HFFc6 (cell line): ENCODE measurements at regions not wholly inside any gene's neighbourhood (a gene's known extent, or its start where the extent isn't known, plus 50 kb on each side); places are given as distances from the start of the nearest gene placed in this dataset.

ENCODE experiments used
- DNase-seq: peaks from one replicate; pipeline ENCODE4 v3.0.0-alpha.2; 2018
- H3K27ac Mint-ChIP-seq: 2 replicates; pipeline ENCODE4 v1.8.0; 2020; ENCODE audit warnings: mild to moderate bottlenecking, mixed read lengths
- H3K27me3 Mint-ChIP-seq: 2 replicates; pipeline ENCODE4 v1.8.0; 2021; ENCODE audit warnings: mild to moderate bottlenecking, moderate library complexity, mixed read lengths; ENCODE audit not compliant: insufficient read depth
- H3K36me3 Mint-ChIP-seq: 2 replicates; pipeline ENCODE4 v1.8.0; 2021; ENCODE audit warnings: low read depth, mixed read lengths
- H3K4me1 Mint-ChIP-seq: 2 replicates; pipeline ENCODE4 v1.8.0; 2020; ENCODE audit warnings: low read depth, mixed read lengths
- H3K4me3 Mint-ChIP-seq: 2 replicates; pipeline ENCODE4 v1.8.0; 2020; ENCODE audit warnings: mild to moderate bottlenecking, moderate library complexity, mixed read lengths
- H3K9me3 Mint-ChIP-seq: 2 replicates; pipeline ENCODE4 v1.8.0; 2020; ENCODE audit warnings: mild to moderate bottlenecking, mixed read lengths
- CTCF ChIP-seq: fragments of 200-600 bp; sonication (generic); IDR thresholded peaks from 2 replicates; pipeline ENCODE4 v1.5.0; 2021; ENCODE audit warnings: antibody characterized with exemption, mild to moderate bottlenecking

GRCh38 chr7:26965724-26966123 is 101.3 kb upstream of the SKAP2 start:
- no peak overlapping the region for H3K4me3 Mint-ChIP-seq
- no peaks in the 10 kb centered on the region for H3K9me3 Mint-ChIP-seq
- DNase-seq = no peak
- no peak for TF ChIP-seq CTCF
- no peak overlapping the region for H3K27ac Mint-ChIP-seq
- H3K36me3 Mint-ChIP-seq = no peaks in the 10 kb centered on the region
- no peaks in the 10 kb centered on the region for H3K4me1 Mint-ChIP-seq
- H3K27me3 Mint-ChIP-seq = peaks cover 1% of the 10 kb centered on the region; the same call in 1 of the 2 replicates

GRCh38 chr7:26964156-26964808 is 99.9 kb upstream of the SKAP2 start:
- Mint-ChIP-seq H3K9me3 (no peaks in the 10 kb centered on the region), H3K27ac (no peak overlapping the region), H3K4me1 (peaks cover 6% of the 10 kb centered on the region), H3K36me3 (no peaks in the 10 kb centered on the region), H3K4me3 (no peak overlapping the region), H3K27me3 (peaks cover 3% of the 10 kb centered on the region; the same call in 1 of the 2 replicates)
- TF ChIP-seq CTCF = no peak
- DNase-seq = no peak

- Mint-ChIP-seq H3K9me3 (no peaks in the 10 kb centered on the region), H3K4me3 (0 out of 2 replicates have a peak overlapping the region, but pooled peaks have one; percentile 3), H3K4me1 (peaks cover 18% of the 10 kb centered on the region), H3K27me3 (peaks cover 9% of the 10 kb centered on the region; the same call in 1 of the 2 replicates), H3K36me3 (no peaks in the 10 kb centered on the region), H3K27ac (peak overlapping the region; percentile 67)
- TF ChIP-seq CTCF = no peak
- DNase-seq = no peak
Measured at GRCh38 chr7:26959290-26959689, 94.9 kb upstream of the SKAP2 start.

- Mint-ChIP-seq H3K9me3 (no peaks in the 10 kb centered on the region), H3K4me3 (0 out of 2 replicates have a peak overlapping the region, but pooled peaks have one; percentile 3), H3K36me3 (no peaks in the 10 kb centered on the region), H3K27ac (peak overlapping the region; percentile 67), H3K27me3 (peaks cover 9% of the 10 kb centered on the region; the same call in 1 of the 2 replicates), H3K4me1 (peaks cover 18% of the 10 kb centered on the region)
- DNase-seq = peak; percentile 78
- TF ChIP-seq CTCF = no peak
Measured at GRCh38 chr7:26958834-26959233, 94.4 kb upstream of the SKAP2 start.

- no peak for DNase-seq
- Mint-ChIP-seq H3K4me3 (no peak overlapping the region), H3K27ac (no peak overlapping the region), H3K9me3 (no peaks in the 10 kb centered on the region), H3K4me1 (peaks cover 18% of the 10 kb centered on the region), H3K36me3 (no peaks in the 10 kb centered on the region), H3K27me3 (peaks cover 15% of the 10 kb centered on the region)
- no peak for TF ChIP-seq CTCF
Measured at GRCh38 chr7:26955516-26955915, 91.1 kb upstream of the SKAP2 start.
